NCI-H2196 (cell line): ENCODE measurements at regions not wholly inside any gene's neighbourhood (a gene's known extent, or its start where the extent isn't known, plus 50 kb on each side); places are given as distances from the start of the nearest gene placed in this dataset.

Source experiments
- DNase-seq: peaks from one replicate; lab custom pipeline; 2025; ENCODE audit not compliant: unreplicated experiment; lab: John Stamatoyannopoulos, UW

- DNase-seq: no peak
These were observed 128.1 kb downstream of the TEX29 start for GRCh38 chr13:111448504-111448903.

DNA sequence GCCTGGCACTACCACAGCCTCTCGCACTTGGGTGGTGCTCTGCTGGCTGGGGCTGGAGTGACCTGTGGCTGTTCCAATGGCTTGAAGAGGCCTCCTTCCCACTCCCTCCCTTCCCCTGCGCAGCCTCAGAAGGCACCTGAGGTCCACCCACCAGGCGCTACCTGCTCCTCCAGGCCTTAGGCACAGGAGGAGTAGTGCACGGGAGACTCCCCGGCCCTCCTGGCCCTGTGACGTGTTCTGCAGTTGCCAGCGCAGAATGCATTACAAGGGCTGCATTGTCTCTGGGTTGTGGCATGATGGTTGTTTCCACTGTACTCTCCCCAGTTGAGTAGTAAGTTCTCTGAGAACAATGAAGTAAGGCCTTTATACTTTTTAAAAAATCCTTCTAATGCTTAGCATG lies 128.6 kb downstream of the TEX29 start:
- DNase-seq: no peak

GRCh38 chr13:111451402-111451801 lies 131.0 kb downstream of the TEX29 start:
- no peak for DNase-seq

- DNase-seq: no peak
These were observed 136.2 kb downstream of the TEX29 start for GRCh38 chr13:111456452-111457230.

GRCh38 chr13:111458001-111458531 lies 137.6 kb downstream of the TEX29 start:
- DNase-seq: no peak

DNA sequence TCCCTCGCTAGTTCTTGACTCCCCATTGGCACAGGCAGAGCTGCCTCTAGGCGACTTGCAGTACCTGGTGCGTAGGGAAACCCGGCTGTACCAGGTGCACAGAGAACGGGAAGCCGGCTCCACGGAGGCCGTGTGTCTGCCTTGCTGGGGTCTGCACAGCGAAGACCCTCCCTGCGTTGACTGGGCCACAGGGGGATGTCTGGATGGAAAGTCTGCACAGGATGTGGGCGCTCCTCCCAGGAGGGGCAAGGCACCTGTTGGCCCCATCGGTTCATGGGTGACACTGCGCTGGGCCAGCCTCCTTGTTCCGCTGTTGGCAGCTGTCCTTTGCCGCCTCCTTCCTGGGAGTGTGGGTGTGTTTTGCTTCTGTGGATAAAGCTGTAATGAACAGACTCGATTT lies 138.3 kb downstream of the TEX29 start:
- no peak for DNase-seq

- DNase-seq: no peak
These were observed 139.5 kb downstream of the TEX29 start for GRCh38 chr13:111459803-111460547.

DNA sequence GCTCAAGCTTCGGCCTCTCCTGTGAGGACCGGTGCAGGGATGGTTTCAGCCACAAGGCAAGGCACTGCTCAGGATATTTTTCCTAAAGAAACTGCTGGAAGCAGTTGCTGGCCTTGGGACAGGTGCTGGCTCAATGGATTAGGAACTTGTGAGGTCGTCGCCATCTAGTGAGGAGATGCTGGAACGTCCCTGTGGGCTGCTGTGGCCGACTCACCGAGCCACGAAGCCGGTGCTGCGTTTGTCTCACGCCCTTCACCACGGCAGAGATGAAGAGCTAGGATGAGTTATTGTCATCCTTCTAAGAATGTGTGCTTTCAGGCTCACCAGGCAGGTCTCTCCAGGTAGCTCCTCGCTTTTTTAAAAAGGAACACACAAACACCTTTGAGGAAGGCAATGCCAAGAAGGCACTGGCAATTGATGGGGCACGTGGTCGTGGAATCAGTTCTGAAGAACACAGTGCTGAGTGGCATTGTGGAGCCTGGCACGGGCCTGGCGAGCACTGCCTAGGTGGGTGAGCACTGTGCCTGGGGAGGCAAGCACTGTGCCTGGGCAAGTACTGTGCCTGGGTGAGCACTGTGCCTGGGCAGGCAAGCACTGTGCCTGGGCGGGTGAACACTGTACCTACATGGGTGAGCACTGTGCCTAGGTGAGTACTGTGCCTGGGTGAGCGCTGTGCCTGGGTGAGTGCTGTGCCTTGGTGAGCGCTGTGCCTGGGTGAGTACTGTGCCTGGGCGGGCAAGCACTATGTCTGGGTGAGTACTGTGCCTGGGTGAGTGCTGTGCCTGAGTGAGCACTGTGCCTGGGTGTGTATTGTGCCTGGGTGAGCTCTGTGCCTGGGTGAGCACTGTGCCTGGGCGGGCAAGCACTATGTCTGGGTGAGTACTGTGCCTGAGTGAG lies 140.4 kb downstream of the TEX29 start:
- DNase-seq: peak; percentile 49

- DNase-seq: no peak
These were observed 141.2 kb downstream of the TEX29 start for GRCh38 chr13:111461445-111462149.

GRCh38 chr13:111462221-111462764 lies 141.9 kb downstream of the TEX29 start:
- DNase-seq: no peak

DNA sequence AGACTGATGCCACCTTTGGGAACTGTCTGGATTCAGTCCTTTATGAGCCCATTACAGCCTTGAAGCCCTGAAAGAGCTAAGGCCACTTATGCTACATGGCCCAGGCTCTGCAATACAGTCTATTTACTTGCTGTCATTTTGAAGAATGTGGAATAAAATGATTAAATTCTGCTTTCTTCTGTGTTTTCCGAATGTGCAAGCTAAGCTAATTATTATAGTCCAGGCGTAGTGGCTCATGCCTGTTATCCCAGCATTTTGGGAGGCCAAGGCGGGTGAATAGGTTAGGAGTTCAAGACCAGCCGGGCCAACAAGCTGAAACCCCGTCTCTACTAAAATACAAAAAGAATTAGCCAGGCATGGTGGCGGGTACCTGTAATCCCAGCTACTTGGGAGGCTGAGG lies 142.5 kb downstream of the TEX29 start:
- no peak for DNase-seq

DNA sequence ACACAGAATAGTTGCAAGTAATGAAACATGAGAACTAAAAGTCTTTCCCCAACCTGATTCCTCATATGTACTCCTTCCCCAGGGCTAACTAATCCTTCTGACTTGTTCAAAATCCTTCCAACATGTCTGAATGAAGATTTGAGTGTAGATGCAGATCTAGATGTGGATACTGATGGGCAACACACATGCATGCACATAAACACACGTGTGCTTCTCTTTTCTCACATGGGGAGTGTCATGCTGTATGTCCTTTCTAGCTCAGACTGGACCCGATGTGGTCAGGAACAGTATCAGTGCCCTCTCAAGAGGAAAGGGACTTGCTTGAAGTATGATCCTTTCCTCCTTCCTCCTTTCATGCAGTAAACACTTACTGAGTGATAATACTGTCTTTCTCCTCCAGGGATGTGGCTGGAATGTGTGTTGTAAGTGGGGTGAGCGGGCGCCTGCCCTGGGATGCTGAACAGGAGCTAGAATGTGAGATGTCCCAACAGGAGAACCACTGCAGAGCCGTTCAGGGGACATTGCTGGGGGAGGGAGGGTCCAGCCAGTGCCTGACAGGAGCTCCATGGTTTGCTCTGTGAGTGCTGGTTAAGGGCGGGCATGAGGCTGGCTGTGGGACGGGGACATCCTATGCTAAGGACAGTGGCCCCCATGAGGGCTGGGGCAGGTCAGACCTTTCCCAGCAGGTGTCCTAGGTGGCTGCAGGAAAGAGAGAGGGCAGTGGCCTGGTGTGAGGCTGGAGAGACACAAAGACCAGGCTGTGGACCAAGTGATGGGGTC lies 146.9 kb downstream of the TEX29 start:
- no peak for DNase-seq

DNA sequence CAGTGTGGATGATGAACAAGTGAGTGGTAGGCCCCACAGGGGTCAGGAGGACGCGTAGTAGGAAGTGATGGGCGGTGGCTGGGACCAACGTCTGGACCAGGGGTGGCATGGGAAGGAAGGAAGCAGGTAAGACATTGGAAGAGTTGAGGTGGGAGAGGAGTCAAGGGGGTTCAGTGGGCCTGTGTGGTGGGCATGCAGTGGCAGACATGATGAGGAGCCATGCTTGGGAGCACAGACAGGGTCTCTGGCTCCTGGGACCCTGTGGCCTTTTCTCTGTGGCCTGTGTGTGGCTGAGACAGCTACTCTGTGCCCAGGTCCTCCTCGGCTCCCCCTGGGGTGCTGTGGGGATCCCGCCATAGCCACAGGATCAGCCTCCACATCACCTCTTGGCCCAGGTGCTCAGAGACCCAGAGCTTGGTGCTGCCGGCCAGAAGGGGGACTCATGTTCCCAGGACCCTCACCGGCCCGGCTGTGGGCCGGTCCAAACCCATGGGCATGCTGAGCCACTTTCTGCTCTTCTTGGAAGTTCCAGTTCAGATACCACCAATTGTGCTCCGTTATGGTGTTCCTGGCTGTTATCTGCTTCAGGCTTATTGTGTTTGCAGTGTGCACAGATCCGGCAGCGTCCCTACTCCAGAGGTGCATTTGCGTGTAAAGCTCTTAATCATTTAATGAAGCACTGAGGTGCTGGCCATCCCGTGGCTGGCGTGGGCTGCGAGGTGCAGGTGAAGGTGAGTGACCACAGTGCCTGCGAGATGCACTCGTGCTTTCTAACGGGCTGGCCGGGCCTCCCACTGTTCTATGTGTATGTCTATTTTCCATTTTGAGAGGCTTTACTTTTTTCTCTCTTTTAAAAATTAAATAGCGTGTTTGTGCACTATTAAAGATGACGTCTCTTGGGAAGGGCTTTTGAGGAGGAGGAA lies 147.9 kb downstream of the TEX29 start:
- no peak for DNase-seq

- DNase-seq: no peak
These were observed 149.0 kb downstream of the TEX29 start for GRCh38 chr13:111469450-111469849.

- no peak for DNase-seq
These were observed 149.6 kb downstream of the TEX29 start for GRCh38 chr13:111469916-111470506.

- no peak for DNase-seq
These were observed 150.5 kb downstream of the TEX29 start for GRCh38 chr13:111470933-111471332.

DNA sequence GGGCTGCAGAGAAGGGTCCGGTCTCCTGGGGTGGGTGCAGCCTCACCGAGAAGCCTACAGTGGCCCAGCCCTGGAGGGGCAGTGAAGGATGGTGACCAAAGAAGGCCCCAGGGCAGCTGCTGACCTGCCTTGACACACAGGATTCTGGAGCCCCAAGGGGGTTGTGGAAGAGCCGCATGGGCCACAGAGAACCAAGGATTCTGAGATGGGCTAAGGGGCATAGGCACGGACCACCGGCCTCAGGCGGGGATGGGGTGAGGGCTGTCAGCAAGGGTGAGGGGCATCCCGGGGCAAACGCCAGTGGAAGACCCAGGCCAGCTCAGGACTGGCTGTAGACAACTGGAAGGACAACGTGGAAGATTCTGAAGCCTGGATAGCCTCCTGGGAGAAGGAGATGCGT lies 151.6 kb downstream of the TEX29 start:
- DNase-seq: no peak
